WTC11 (cell line): ENCODE measurements at regions not wholly inside any gene's neighbourhood (a gene's known extent, or its start where the extent isn't known, plus 50 kb on each side); places are given as distances from the start of the nearest gene placed in this dataset.

Experiments
- CREB1 ChIP-seq: sonication (generic); formaldehyde crosslinking; IDR thresholded peaks from 2 replicates; pipeline ENCODE4 v1.8.0; 2023; ENCODE audit warnings: mild to moderate bottlenecking, missing genetic modification reagents
- ESRRA ChIP-seq: sonication (generic); formaldehyde crosslinking; IDR thresholded peaks from 2 replicates; pipeline ENCODE4 v1.8.1; 2022; ENCODE audit warnings: mild to moderate bottlenecking, missing genetic modification reagents, borderline replicate concordance
- NR1H2 ChIP-seq: sonication (generic); formaldehyde crosslinking; IDR thresholded peaks from 2 replicates; pipeline ENCODE4 v1.9.0; 2021; ENCODE audit warnings: mild to moderate bottlenecking, moderate library complexity, missing genetic modification reagents
- SMAD4 ChIP-seq: sonication (generic); formaldehyde crosslinking; IDR thresholded peaks from 2 replicates; pipeline ENCODE4 v1.8.0; 2022; ENCODE audit warnings: mild to moderate bottlenecking, missing genetic modification reagents
- ZBTB21 ChIP-seq: sonication (generic); formaldehyde crosslinking; IDR thresholded peaks from 2 replicates; pipeline ENCODE4 v1.8.1; 2023; ENCODE audit warnings: mild to moderate bottlenecking, missing genetic modification reagents, borderline replicate concordance
- ZNF232 ChIP-seq: sonication (generic); formaldehyde crosslinking; IDR thresholded peaks from 2 replicates; pipeline ENCODE4 v1.8.0; 2022; ENCODE audit warnings: mild to moderate bottlenecking, missing genetic modification reagents
- ZNF396 ChIP-seq: fragments of 250-450 bp; sonication (Bioruptor Pico); IDR thresholded peaks from 2 replicates; pipeline ENCODE4 v1.8.0; 2021; ENCODE audit warnings: mild to moderate bottlenecking, moderate library complexity, borderline replicate concordance
- TF ChIP-seq, protein P1 (sequence below): fragments of 200-600 bp; IDR thresholded peaks from 2 replicates; pipeline ENCODE4 v1.8.0; 2022; ENCODE audit warnings: antibody characterized with exemption
- TF ChIP-seq, protein P2 (sequence below): sonication (generic); formaldehyde crosslinking; IDR thresholded peaks from 2 replicates; pipeline ENCODE4 v1.8.0; 2022; ENCODE audit warnings: mild to moderate bottlenecking, missing genetic modification reagents
- TF ChIP-seq, protein P3 (sequence below): sonication (generic); formaldehyde crosslinking; IDR thresholded peaks from 2 replicates; pipeline ENCODE4 v1.8.1; 2022; ENCODE audit warnings: missing genetic modification reagents, borderline replicate concordance
- TF ChIP-seq, protein P4 (sequence below): sonication (generic); formaldehyde crosslinking; IDR thresholded peaks from 2 replicates; pipeline ENCODE4 v1.8.0; 2022; ENCODE audit warnings: mild to moderate bottlenecking, missing genetic modification reagents

DNA sequence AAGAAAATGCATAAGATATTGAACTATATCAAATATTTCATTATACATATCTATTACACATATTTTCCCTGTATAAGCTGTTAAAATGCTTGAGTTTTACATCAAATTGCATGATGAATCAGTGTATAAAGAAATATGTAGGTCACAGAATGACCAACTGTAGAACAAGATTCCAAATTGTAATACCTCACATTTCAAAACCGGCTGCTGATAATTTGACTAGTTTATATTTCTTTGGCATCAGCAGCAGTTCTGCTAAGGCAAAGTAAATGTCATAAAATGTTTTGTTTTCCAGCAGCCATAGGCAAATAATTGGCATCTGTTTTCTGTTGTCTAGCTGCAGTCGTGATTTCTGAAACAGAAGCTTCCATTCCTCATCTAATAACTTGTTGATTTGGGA lies 633.9 kb downstream of the ARL4A start:
- TF ChIP-seq, protein P1, sequence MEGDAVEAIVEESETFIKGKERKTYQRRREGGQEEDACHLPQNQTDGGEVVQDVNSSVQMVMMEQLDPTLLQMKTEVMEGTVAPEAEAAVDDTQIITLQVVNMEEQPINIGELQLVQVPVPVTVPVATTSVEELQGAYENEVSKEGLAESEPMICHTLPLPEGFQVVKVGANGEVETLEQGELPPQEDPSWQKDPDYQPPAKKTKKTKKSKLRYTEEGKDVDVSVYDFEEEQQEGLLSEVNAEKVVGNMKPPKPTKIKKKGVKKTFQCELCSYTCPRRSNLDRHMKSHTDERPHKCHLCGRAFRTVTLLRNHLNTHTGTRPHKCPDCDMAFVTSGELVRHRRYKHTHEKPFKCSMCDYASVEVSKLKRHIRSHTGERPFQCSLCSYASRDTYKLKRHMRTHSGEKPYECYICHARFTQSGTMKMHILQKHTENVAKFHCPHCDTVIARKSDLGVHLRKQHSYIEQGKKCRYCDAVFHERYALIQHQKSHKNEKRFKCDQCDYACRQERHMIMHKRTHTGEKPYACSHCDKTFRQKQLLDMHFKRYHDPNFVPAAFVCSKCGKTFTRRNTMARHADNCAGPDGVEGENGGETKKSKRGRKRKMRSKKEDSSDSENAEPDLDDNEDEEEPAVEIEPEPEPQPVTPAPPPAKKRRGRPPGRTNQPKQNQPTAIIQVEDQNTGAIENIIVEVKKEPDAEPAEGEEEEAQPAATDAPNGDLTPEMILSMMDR, result no peak
- TF ChIP-seq ZNF396 (CRISPR knock-in tag), result no peak
- no peak for TF ChIP-seq ESRRA (CRISPR knock-in tag)
- TF ChIP-seq ZBTB21 (CRISPR knock-in tag), result no peak
- no peak for TF ChIP-seq CREB1 (CRISPR knock-in tag)
- TF ChIP-seq NR1H2 (CRISPR knock-in tag), result no peak
- no peak for TF ChIP-seq ZNF232 (CRISPR knock-in tag)
- TF ChIP-seq, protein P2, sequence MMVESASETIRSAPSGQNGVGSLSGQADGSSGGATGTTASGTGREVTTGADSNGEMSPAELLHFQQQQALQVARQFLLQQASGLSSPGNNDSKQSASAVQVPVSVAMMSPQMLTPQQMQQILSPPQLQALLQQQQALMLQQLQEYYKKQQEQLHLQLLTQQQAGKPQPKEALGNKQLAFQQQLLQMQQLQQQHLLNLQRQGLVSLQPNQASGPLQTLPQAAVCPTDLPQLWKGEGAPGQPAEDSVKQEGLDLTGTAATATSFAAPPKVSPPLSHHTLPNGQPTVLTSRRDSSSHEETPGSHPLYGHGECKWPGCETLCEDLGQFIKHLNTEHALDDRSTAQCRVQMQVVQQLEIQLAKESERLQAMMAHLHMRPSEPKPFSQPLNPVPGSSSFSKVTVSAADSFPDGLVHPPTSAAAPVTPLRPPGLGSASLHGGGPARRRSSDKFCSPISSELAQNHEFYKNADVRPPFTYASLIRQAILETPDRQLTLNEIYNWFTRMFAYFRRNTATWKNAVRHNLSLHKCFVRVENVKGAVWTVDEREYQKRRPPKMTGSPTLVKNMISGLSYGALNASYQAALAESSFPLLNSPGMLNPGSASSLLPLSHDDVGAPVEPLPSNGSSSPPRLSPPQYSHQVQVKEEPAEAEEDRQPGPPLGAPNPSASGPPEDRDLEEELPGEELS, result no peak
- TF ChIP-seq, protein P3, sequence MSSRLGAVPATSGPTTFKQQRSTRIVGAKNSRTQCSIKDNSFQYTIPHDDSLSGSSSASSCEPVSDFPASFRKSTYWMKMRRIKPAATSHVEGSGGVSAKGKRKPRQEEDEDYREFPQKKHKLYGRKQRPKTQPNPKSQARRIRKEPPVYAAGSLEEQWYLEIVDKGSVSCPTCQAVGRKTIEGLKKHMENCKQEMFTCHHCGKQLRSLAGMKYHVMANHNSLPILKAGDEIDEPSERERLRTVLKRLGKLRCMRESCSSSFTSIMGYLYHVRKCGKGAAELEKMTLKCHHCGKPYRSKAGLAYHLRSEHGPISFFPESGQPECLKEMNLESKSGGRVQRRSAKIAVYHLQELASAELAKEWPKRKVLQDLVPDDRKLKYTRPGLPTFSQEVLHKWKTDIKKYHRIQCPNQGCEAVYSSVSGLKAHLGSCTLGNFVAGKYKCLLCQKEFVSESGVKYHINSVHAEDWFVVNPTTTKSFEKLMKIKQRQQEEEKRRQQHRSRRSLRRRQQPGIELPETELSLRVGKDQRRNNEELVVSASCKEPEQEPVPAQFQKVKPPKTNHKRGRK (CRISPR knock-in tag), result no peak
- TF ChIP-seq, protein P4, sequence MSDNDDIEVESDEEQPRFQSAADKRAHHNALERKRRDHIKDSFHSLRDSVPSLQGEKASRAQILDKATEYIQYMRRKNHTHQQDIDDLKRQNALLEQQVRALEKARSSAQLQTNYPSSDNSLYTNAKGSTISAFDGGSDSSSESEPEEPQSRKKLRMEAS (CRISPR knock-in tag), result no peak
- no peak for TF ChIP-seq SMAD4
